ENCODE measurements at regions not wholly inside any gene's neighbourhood (a gene's known extent, or its start where the extent isn't known, plus 50 kb on each side); places are given as distances from the start of the nearest gene placed in this dataset.

DNA sequence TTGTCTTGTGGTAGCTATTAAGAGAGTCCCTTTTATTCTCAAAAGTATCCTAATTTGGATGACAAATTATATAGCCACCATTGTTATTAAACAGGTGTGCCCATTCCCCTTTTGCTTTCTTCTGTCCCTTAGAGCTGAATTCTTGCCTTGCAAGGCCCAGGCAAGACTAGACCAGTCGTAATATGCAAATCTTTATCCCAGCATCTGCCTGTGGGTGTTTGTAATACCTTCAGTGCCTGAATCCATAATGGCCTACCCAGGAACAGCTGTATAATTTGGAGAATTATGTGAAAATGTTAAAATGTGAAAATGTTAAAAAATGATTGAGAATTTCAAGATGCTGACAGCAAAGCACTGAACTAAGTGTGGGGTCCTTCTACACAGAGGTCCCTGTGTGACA lies 403.0 kb upstream of the RBMS3 start:
- POLR2A ChIA-PET (ENCODE audit: partially characterized antibody) = no interaction called here
- H3K9me3 ChIP-seq (ENCODE audit: insufficient read depth in 2 of 2, low read depth in 1 of 2, low read length in 1 of 2) = no peaks in the 10 kb centered on the region
- no peak overlapping the region for H4K5ac ChIP-seq (ENCODE audit: insufficient read length, low read depth, low read length)
- H3K23me2 ChIP-seq (ENCODE audit: low read depth, low read length) = no peaks in the 10 kb centered on the region
- no peaks in the 10 kb centered on the region for H3K79me1 ChIP-seq (ENCODE audit: low read depth, low read length)
- H3K4me1 ChIP-seq (replicated peaks in 1 of 4; ENCODE audit: control insufficient read depth in 3 of 4, insufficient read depth in 4 of 4, low read length in 3 of 4) = no peaks in the 10 kb centered on the region
- H2AK5ac ChIP-seq (ENCODE audit: low read depth, low read length) = no peak overlapping the region
- no peak overlapping the region for H3K4me2 ChIP-seq (ENCODE audit: insufficient read depth in 1 of 2, low read depth in 2 of 2, low read length in 2 of 2)
- no peak overlapping the region for H3K56ac ChIP-seq (replicated peaks; ENCODE audit: insufficient read length, low read depth, low read length)
- no peak overlapping the region for H4K8ac ChIP-seq (ENCODE audit: extremely low read depth, insufficient read depth, low read length)
- no peak overlapping the region for H3K9ac ChIP-seq (replicated peaks in 1 of 4; ENCODE audit: extremely low read depth in 1 of 4, low read depth in 3 of 4, low read length in 3 of 4)
- no peak overlapping the region for H2BK20ac ChIP-seq (ENCODE audit: low read length)
- no peak overlapping the region for H3K4me3 ChIP-seq (ENCODE audit: extremely low read depth in 1 of 4, insufficient read depth in 2 of 4, low read depth in 3 of 4, low read length in 4 of 4)
- no peak for FAIRE-seq
- no peak overlapping the region for H2BK12ac ChIP-seq (ENCODE audit: low read depth, low read length)
- no peaks in the 10 kb centered on the region for H3K36me3 ChIP-seq (ENCODE audit: control insufficient read depth in 2 of 4, insufficient read depth in 4 of 4, low read length in 3 of 4)
- H2BK120ac ChIP-seq (replicated peaks; ENCODE audit: low read depth, low read length) = no peak overlapping the region
- no peak overlapping the region for H3K18ac ChIP-seq (ENCODE audit: extremely low read depth, low read length)
- TF ChIP-seq, protein P1, sequence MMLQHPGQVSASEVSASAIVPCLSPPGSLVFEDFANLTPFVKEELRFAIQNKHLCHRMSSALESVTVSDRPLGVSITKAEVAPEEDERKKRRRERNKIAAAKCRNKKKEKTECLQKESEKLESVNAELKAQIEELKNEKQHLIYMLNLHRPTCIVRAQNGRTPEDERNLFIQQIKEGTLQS (IDR thresholded peaks at IDR 0.05; ENCODE audit: insufficient read depth, low read depth, low read length) = no peak
- TF ChIP-seq PHF8 (conservative IDR thresholded peaks at IDR 0.05; ENCODE audit: low read depth, low read length) = no peak
- no peak for TF ChIP-seq RXRA (IDR thresholded peaks at IDR 0.05; ENCODE audit: insufficient read depth, low read depth, low read length)
- TF ChIP-seq GTF2F1 (IDR thresholded peaks at IDR 0.05; ENCODE audit: borderline replicate concordance, low read depth, low read length) = no peak
- TF ChIP-seq TEAD4 (IDR thresholded peaks at IDR 0.05; ENCODE audit: low read depth, low read length) = no peak
- no peak for TF ChIP-seq EZH2 (IDR thresholded peaks at IDR 0.05; ENCODE audit: low read depth, low read length, severe bottlenecking)
- no peak for TF ChIP-seq EGR1 (IDR thresholded peaks at IDR 0.05; ENCODE audit: borderline replicate concordance, low read depth, low read length)
- TF ChIP-seq YY1 (IDR thresholded peaks at IDR 0.05; ENCODE audit: low read depth, low read length) = no peak
- TF ChIP-seq, protein P2, sequence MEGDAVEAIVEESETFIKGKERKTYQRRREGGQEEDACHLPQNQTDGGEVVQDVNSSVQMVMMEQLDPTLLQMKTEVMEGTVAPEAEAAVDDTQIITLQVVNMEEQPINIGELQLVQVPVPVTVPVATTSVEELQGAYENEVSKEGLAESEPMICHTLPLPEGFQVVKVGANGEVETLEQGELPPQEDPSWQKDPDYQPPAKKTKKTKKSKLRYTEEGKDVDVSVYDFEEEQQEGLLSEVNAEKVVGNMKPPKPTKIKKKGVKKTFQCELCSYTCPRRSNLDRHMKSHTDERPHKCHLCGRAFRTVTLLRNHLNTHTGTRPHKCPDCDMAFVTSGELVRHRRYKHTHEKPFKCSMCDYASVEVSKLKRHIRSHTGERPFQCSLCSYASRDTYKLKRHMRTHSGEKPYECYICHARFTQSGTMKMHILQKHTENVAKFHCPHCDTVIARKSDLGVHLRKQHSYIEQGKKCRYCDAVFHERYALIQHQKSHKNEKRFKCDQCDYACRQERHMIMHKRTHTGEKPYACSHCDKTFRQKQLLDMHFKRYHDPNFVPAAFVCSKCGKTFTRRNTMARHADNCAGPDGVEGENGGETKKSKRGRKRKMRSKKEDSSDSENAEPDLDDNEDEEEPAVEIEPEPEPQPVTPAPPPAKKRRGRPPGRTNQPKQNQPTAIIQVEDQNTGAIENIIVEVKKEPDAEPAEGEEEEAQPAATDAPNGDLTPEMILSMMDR (IDR thresholded peaks at IDR 0.05; ENCODE audit: control extremely low read depth in 1 of 3, insufficient read depth in 1 of 3, low read depth in 1 of 3, low read length in 3 of 3) = no peak
- no peak for TF ChIP-seq POLR2A (IDR thresholded peaks at IDR 0.05; ENCODE audit: control extremely low read depth in 1 of 2, low read depth in 2 of 2, low read length in 2 of 2)
- TF ChIP-seq TBP (IDR thresholded peaks at IDR 0.05; ENCODE audit: low read depth, low read length) = no peak
- TF ChIP-seq, protein P3, sequence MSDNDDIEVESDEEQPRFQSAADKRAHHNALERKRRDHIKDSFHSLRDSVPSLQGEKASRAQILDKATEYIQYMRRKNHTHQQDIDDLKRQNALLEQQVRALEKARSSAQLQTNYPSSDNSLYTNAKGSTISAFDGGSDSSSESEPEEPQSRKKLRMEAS (IDR thresholded peaks at IDR 0.05) = no peak
- no peak overlapping the region for H4K91ac ChIP-seq (replicated peaks; ENCODE audit: insufficient read length, low read length)
- no peak overlapping the region for H3K4ac ChIP-seq (replicated peaks; ENCODE audit: insufficient read length, low read depth, low read length)
- H3K27ac ChIP-seq (ENCODE audit: low read depth, low read length) = no peak overlapping the region
- CTCF ChIA-PET (ENCODE audit: partially characterized antibody) = interaction anchor here (1.1 kb wide), 1 partner anchor 210 kb away, joined by 3 read pairs; no protein-coding TSS in a partner anchor
- no peak overlapping the region for H2BK15ac ChIP-seq (ENCODE audit: low read length)
- no peaks in the 10 kb centered on the region for H3K27me3 ChIP-seq (replicated peaks in 1 of 4; ENCODE audit: control insufficient read depth in 3 of 4, extremely low read depth in 1 of 4, insufficient read depth in 3 of 4, low read length in 3 of 4)
- H4K20me1 ChIP-seq (replicated peaks in 1 of 2; ENCODE audit: control insufficient read depth in 1 of 2, insufficient read depth in 2 of 2, low read length in 2 of 2) = no peaks in the 10 kb centered on the region
- no peak overlapping the region for H3K23ac ChIP-seq (ENCODE audit: insufficient read length)
- H3K14ac ChIP-seq (ENCODE audit: insufficient read length) = no peak overlapping the region
- no peaks in the 10 kb centered on the region for H3K79me2 ChIP-seq (ENCODE audit: control insufficient read depth in 1 of 2, insufficient read depth in 2 of 2, low read length in 2 of 2)
- H2BK5ac ChIP-seq (ENCODE audit: low read depth, low read length) = no peak overlapping the region
- H2AFZ ChIP-seq (ENCODE audit: low read length) = no peak overlapping the region
- DNase-seq (ENCODE audit: low read depth in 1 of 2, low spot score in 2 of 2) = no peak
- 86% methylated on average over 1 of the region's 1 CpG; no CpG with 5 or more reads in 1 of the 2 experiments for WGBS, 2 experiments (ENCODE audit: extremely low coverage in 1 of 2, insufficient coverage in 1 of 2, insufficient read length in 1 of 2, insufficient replicate concordance in 2 of 2, low coverage in 1 of 2, low lambda C conversion rate in 2 of 2, missing lambda C conversion rate in 1 of 2)

All from H1 (cell line).